Forelimb muscle (tissue), 1 donor: ENCODE measurements at regions not wholly inside any gene's neighbourhood (a gene's known extent, or its start where the extent isn't known, plus 50 kb on each side); places are given as distances from the start of the nearest gene placed in this dataset.
A peak's percentile ranks its signal among the peaks of the same experiment; 100 is the strongest.

ENCODE experiments used
- DNase-seq: peaks from one replicate; pipeline ENCODE4 v3.0.0-alpha.2; 2013; ENCODE audit warnings: low read depth

- DNase-seq: no peak
These were observed 129.7 kb upstream of the PRICKLE2 start for GRCh38 chr3:64354956-64355355.

DNA sequence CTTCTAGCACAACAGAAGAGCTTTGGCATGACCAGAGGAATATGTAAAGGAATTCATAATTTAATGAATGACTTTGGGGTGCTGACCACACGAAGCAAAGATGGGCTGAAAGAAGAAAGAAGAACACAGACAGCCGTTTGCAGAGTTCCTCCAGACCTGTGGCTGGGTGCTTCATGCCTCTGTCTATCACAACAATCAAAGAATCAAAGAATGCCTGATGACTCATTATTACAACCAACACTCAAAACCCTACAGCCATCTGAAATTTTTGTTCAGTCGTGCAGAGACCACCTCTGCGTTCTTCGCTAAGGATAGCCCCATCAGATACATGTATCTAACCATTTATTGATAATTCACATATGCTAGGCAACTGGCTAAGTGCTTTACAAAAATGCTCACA is 129.0 kb upstream of the PRICKLE2 start:
- DNase-seq: no peak

DNA sequence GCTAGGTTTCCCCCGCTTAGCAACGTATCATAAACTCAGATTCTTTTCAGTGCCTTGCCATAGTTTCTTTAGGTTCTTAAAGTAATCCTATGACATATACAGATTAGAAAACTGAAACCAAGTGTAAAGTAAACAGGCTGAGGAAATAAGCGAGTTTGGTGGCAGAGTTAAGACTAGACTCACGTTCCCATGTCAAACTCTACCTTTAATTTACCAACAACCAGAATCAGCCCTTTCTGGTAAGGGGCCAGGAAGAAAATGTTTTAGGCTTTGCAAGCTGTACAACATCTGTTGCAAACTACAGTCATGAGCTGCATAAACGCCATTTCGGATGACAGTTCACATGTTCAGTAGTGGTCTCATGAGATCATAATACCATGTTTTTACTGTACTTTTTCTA is 128.0 kb upstream of the PRICKLE2 start:
- DNase-seq: no peak

- no peak for DNase-seq
These were observed 127.3 kb upstream of the PRICKLE2 start for GRCh38 chr3:64352639-64352992.

GRCh38 chr3:64351713-64352638 is 126.7 kb upstream of the PRICKLE2 start:
- no peak for DNase-seq

- no peak for DNase-seq
These were observed 124.3 kb upstream of the PRICKLE2 start for GRCh38 chr3:64349551-64349950.

DNA sequence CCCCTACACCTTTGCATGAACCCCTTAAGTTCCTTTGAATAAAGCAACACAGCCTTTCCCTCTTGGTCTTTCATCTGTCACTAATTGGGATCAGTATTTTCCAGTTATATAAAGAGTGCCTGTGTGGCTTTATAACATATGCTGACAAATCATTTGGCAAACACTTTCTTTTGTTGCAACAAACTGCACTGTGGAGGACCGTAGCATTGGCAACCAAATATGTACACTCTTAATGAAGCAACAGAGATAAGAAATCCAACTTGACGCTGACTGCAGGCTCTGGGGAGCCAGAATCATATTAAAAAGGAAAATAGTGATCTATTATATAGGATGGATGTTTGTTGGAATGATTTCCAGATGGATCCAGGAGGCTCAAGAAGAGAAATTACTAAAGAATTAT is 120.1 kb upstream of the PRICKLE2 start:
- peak; percentile 70 for DNase-seq

DNA sequence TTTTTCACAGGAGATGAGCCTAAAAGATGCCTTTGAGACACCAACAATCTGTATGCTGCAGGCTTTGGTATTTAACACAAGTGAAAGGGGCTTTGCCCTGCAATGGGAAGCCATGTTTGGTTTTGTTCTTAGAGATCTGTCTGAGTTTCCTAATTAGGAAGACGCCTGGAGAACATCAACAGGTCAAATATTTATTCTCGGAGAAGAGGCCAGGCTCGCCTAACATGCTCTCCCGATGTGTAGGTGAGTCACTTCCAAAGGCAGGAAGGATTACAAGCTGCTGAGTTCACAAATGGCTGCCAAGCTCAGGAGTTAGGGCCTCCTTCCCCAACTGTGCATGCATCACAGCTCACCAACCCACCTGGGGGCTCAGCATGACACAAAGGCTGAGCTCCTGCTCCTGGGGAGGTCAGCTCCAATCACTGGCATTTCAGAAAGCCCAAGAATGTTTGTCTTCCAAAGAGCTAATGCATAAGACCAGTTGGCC is 119.5 kb upstream of the PRICKLE2 start:
- no peak for DNase-seq

DNA sequence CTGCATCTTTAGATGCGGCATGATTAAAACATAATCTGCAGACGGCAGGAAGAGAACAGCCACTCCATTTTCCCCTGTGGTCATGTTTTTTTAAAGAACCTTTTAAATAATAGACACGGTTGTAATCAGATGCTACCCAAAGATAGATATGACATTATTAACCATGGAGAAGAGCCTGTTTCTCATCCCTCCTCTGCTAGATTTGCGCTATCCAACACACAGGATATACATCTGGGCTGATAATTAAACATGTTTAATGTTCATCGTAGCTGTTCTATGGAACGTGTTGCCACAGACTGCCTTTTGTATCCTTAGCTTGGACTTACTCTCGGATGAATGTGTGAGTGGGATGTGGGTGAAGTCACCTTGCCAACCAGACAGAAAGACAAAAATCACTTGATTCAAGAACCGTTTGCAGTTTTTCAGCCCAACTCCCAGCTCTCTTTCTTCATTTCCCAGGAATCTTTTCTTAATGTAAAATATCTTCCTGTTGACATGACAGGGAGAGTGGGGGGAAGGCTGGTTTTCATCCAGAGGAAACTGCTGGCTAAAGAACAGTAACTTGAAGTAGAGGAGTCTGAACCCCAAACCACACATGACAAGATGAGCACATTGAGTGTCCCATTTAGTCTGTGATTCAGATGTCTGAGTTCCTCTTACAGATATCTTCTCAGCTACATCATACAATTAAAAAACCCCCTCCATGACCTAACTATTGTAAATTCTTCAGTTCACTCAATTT is 118.6 kb upstream of the PRICKLE2 start:
- DNase-seq: no peak

GRCh38 chr3:64342940-64343688 is 117.8 kb upstream of the PRICKLE2 start:
- DNase-seq: no peak

- DNase-seq: no peak
These were observed 116.0 kb upstream of the PRICKLE2 start for GRCh38 chr3:64341296-64341695.

GRCh38 chr3:64340641-64341101 is 115.4 kb upstream of the PRICKLE2 start:
- DNase-seq: peak; percentile 87

GRCh38 chr3:64336488-64336887 is 111.2 kb upstream of the PRICKLE2 start:
- no peak for DNase-seq

DNA sequence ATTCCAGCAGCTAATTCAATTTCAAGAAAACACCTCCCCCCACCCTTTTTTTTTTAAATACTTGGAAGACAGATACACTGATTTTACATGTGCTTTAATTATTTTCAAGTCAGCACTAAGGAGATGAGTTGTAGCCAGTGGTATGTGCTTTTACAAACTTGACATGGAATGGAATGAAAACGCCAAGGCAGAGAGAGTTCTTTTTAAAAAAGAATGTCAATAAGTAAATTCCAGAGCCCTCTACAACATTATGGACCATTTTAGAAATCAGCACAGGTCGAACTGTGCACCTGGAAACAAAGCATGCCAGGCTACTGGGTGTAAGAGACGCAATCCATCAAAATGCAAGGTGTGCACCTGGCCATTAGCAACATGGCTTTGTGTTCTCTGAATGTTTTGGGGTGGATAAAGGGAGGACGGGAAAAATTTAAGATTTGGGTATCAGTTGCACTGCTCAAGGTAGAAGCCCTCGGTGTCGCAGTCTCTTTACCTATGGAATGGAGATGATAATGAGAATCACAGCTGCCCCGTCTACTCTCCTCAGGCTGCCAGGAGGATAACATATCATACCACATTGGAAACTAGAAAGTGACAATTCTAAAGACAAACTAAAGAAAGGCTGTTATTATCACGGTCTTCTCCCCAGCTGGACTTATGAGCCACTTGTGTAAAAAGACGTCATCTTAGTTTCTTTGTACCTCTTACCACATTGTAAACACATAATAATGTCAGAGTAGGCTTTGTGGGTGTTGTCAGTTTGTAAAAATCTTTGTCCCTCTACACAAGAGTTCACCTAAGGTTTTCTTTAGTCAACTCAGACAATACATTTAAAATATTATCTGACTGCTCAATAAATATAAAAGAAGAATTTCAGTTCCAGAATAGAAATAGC is 107.4 kb upstream of the PRICKLE2 start:
- DNase-seq: no peak

GRCh38 chr3:64331605-64332004 is 106.3 kb upstream of the PRICKLE2 start:
- DNase-seq: no peak

DNA sequence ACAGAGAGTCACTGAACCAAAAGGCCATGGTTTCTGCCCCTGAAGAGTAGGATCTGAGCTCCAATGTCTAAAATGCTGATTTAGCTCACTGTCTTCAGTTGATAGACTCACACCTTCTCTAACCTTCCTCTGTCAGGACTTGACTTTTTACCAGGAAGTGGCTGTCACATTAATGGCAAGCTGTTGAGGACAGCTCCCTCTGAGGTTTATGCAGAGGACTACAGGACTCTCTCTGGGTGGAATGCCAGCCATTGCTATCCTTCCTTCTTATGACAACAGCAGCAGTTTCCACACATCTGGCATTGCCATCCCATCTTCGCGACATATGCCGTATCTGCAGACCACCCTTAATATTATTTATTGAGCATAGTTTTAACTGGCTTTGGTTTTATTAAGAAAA is 103.8 kb upstream of the PRICKLE2 start:
- DNase-seq: no peak

DNA sequence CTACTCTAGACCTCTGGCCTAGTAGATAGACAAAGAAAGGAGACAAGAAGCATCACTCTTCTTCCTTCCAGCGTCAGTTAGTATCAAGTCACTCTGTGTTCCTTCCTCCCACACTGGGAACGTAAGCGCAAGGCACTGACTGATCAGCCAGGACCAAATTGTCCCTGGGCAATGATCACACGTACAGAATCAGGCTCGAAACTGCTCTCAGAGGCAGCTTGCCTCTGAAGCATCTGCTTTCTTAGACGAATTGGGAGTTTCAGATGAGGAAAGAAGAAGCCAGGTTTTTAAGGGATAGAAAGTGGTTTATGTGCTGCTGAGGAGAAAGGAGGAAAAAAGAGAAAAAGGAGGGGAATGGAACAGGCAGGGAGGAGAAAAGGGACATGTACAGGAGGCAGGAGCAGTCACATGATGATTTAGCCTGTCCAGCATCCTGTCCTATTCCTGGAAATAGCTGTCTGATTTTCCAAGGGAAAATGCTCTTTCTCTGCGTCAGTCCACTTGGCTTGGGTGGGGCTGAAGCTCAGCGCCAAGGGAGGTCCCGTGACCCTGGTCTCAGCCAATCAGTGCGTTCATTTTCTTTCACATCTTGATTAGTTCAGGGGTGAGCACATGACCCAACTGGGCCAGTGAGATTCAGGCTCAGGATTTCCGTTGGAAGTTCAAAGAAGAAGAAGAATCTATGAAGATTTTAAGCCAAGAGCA is 102.0 kb upstream of the PRICKLE2 start:
- peak; percentile 84 for DNase-seq

DNA sequence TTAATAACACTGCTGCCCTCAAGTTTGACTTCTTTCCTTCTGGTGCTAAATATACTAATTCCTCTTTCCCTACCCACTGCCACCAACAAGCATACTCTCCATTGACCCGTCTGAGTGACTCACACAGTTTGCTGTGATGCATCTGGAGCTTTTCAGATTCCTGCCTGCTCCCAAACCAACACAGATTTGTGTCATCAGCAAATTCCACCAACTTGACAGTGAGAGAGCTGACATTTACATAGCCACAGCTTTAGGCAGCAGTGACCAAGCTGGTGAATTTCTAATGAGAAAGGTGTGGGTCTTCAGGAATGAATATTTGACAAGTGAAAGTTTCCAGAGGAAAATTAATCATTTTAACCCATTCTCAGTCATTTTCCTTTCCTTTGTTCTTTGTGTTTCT is 96.5 kb upstream of the PRICKLE2 start:
- DNase-seq: no peak

GRCh38 chr3:64319391-64319790 is 94.1 kb upstream of the PRICKLE2 start:
- no peak for DNase-seq

GRCh38 chr3:64318668-64319271 is 93.5 kb upstream of the PRICKLE2 start:
- no peak for DNase-seq
